Uterus (tissue), 3 donors: ENCODE measurements at regions not wholly inside any gene's neighbourhood (a gene's known extent, or its start where the extent isn't known, plus 50 kb on each side); places are given as distances from the start of the nearest gene placed in this dataset.

ENCODE experiments used
- DNase-seq, 2 donors: peaks; one replicate each; pipeline ENCODE4 v3.0.0-alpha.2; 2019 to 2020
- H3K27ac ChIP-seq, 2 donors: fragments of 200-600 bp; sonication (generic); 1 replicate in 1 of 2; 2 replicates in 1 of 2; pipeline ENCODE4 v1.5.1; 2016 to 2018
- H3K27me3 ChIP-seq, 2 donors: fragments of 200-600 bp; sonication (generic); one replicate each; pipeline ENCODE4 v1.5.1; 2018 to 2019; ENCODE audit warnings: control low read depth in 1 of 2
- H3K36me3 ChIP-seq, 2 donors: fragments of 200-600 bp; sonication (generic); one replicate each; pipeline ENCODE4 v1.5.1; 2019; ENCODE audit warnings: control low read depth in 1 of 2
- H3K4me1 ChIP-seq, 2 donors: fragments of 200-600 bp; sonication (generic); one replicate each; pipeline ENCODE4 v1.5.1; 2018 to 2019; ENCODE audit warnings: control low read depth in 1 of 2
- H3K4me3 ChIP-seq, 2 donors: fragments of 200-600 bp; sonication (generic); 1 replicate in 1 of 2; 2 replicates in 1 of 2; pipeline ENCODE4 v1.5.1; 2018 to 2019; ENCODE audit warnings: mild to moderate bottlenecking in 1 of 2
- H3K9me3 ChIP-seq, 2 donors: fragments of 200-600 bp; sonication (generic); one replicate each; pipeline ENCODE4 v1.5.1; 2019; ENCODE audit warnings: control low read depth in 1 of 2
- CTCF ChIP-seq, 4 experiments: fragments of 200-600 bp in 2 of 4; fragments of 450-650 bp in 2 of 4; sonication (generic) in 2 of 4; IDR thresholded peaks; one replicate each; pipeline ENCODE4 v1.5.1; 2016 to 2019; ENCODE audit warnings: antibody characterized with exemption in 4 of 4, mild to moderate bottlenecking in 2 of 4, moderate library complexity in 1 of 4
- POLR2A ChIP-seq, 2 donors: fragments of 450-650 bp; IDR thresholded peaks; one replicate each; pipeline ENCODE4 v1.6.1; 2016; ENCODE audit warnings: antibody characterized with exemption in 2 of 2, mild to moderate bottlenecking in 1 of 2, moderate library complexity in 1 of 2
- intact Hi-C: fragments of 100-400 bp; cut with DNase I; formaldehyde crosslinking; loops from one replicate; pipeline ENCODE4 v1.15.1; 2023; ENCODE audit warnings: low total_unique reads
- donor health status: DM: yes; HTN: yes; CAD: no.

- Histone ChIP-seq H3K9me3 (no peaks in the 10 kb centered on the region), H3K27me3 (no peaks in the 10 kb centered on the region), H3K27ac (peak overlapping the region; percentile 47 to 56), H3K4me1 (peaks cover 0 to 13% of the 10 kb centered on the region in 2 donors), H3K4me3 (no peak overlapping the region), H3K36me3 (no peaks in the 10 kb centered on the region)
- no peak for TF ChIP-seq CTCF (IDR thresholded peaks at IDR 0.05)
- TF ChIP-seq POLR2A (IDR thresholded peaks at IDR 0.05) = no peak
- DNase-seq = no peak
- intact Hi-C loops = no loop called here
Measured at GRCh38 chr20:39850821-39851330, 838.2 kb downstream of the MAFB start.

GRCh38 chr20:39850246-39850645, 838.8 kb downstream of the MAFB start:
- H3K9me3 ChIP-seq = no peaks in the 10 kb centered on the region
- DNase-seq = no peak
- TF ChIP-seq POLR2A (IDR thresholded peaks at IDR 0.05) (no peak), CTCF (IDR thresholded peaks at IDR 0.05) (no peak)
- H3K36me3 ChIP-seq = no peaks in the 10 kb centered on the region
- H3K4me1 ChIP-seq = peaks cover 0 to 13% of the 10 kb centered on the region in 2 donors
- intact Hi-C loops = no loop called here
- no peak overlapping the region for H3K4me3 ChIP-seq
- peak overlapping the region; percentile 47 to 56 for H3K27ac ChIP-seq
- H3K27me3 ChIP-seq = no peaks in the 10 kb centered on the region

GRCh38 chr20:39849664-39850063, 839.4 kb downstream of the MAFB start:
- H3K27ac ChIP-seq = peak overlapping the region; percentile 47 to 56
- DNase-seq = peak; percentile 78 to 82
- intact Hi-C loops = no loop called here
- H3K4me1 ChIP-seq = peaks cover 0 to 13% of the 10 kb centered on the region in 2 donors
- no peaks in the 10 kb centered on the region for H3K36me3 ChIP-seq
- TF ChIP-seq CTCF (IDR thresholded peaks at IDR 0.05) (no peak), POLR2A (IDR thresholded peaks at IDR 0.05) (no peak)
- no peaks in the 10 kb centered on the region for H3K9me3 ChIP-seq
- H3K27me3 ChIP-seq = no peaks in the 10 kb centered on the region
- no peak overlapping the region for H3K4me3 ChIP-seq

- H3K4me3 ChIP-seq = no peak overlapping the region
- peak overlapping the region in 1 of 2 donors; percentile 47 for H3K27ac ChIP-seq
- intact Hi-C loops = no loop called here
Measured at GRCh38 chr20:39849171-39849570, 839.9 kb downstream of the MAFB start.

More at GRCh38 chr20:39849171-39849570, 839.9 kb downstream of the MAFB start:
- peaks cover 0 to 13% of the 10 kb centered on the region in 2 donors for H3K4me1 ChIP-seq
- no peaks in the 10 kb centered on the region for H3K27me3 ChIP-seq
- DNase-seq = no peak
- TF ChIP-seq CTCF (IDR thresholded peaks at IDR 0.05) (no peak), POLR2A (IDR thresholded peaks at IDR 0.05) (no peak)
- no peaks in the 10 kb centered on the region for H3K36me3 ChIP-seq
- no peaks in the 10 kb centered on the region for H3K9me3 ChIP-seq
